Loucy (cell line): ENCODE measurements at regions not wholly inside any gene's neighbourhood (a gene's known extent, or its start where the extent isn't known, plus 50 kb on each side); places are given as distances from the start of the nearest gene placed in this dataset.

Source experiments
- H2AFZ ChIP-seq: fragments of 200-600 bp; sonication (generic); 2 replicates; pipeline ENCODE4 v1.6.0; 2016; ENCODE audit warnings: antibody characterized with exemption, mild to moderate bottlenecking, low read length, moderate library complexity
- H3F3A ChIP-seq: fragments of 200-600 bp; 2 replicates; pipeline ENCODE4 v1.6.0; 2016; ENCODE audit warnings: antibody characterized with exemption, low read depth, mild to moderate bottlenecking
- H3K27me3 ChIP-seq: fragments of 200-600 bp; sonication (generic); 2 replicates; pipeline ENCODE4 v1.6.1; 2014; ENCODE audit warnings: low read length, mild to moderate bottlenecking; ENCODE audit not compliant: insufficient read depth, poor library complexity, severe bottlenecking
- H3K36me3 ChIP-seq: fragments of 200-600 bp; sonication (generic); 2 replicates; pipeline ENCODE4 v1.6.1; 2016; ENCODE audit warnings: low read length; ENCODE audit not compliant: insufficient read depth
- H3K4me1 ChIP-seq: fragments of 200-600 bp; sonication (generic); 2 replicates; pipeline ENCODE4 v1.5.1; 2014; ENCODE audit warnings: low read length, mild to moderate bottlenecking; ENCODE audit not compliant: insufficient read depth, poor library complexity, severe bottlenecking
- H3K4me2 ChIP-seq: fragments of 200-600 bp; sonication (generic); 2 replicates; pipeline ENCODE4 v1.6.0; 2014; ENCODE audit warnings: antibody characterized with exemption, low read length, low read depth, mild to moderate bottlenecking; ENCODE audit not compliant: poor library complexity, severe bottlenecking
- H3K4me3 ChIP-seq: fragments of 200-600 bp; sonication (generic); 2 replicates; pipeline ENCODE4 v1.5.1; 2014; ENCODE audit warnings: low read length, mild to moderate bottlenecking, mixed read lengths; ENCODE audit not compliant: poor library complexity, severe bottlenecking
- H3K79me2 ChIP-seq: fragments of 200-600 bp; sonication (generic); 2 replicates; pipeline ENCODE4 v1.6.1; 2014; ENCODE audit warnings: low read length; ENCODE audit not compliant: insufficient read depth
- H3K9ac ChIP-seq: fragments of 200-600 bp; sonication (generic); 2 replicates; pipeline ENCODE4 v1.6.0; 2014; ENCODE audit warnings: mild to moderate bottlenecking, low read depth, low read length, moderate library complexity; ENCODE audit not compliant: poor library complexity, severe bottlenecking
- H3K9me2 ChIP-seq: fragments of 200-600 bp; sonication (generic); replicated peaks from 2 replicates; pipeline ENCODE4 v1.6.1; 2016; ENCODE audit warnings: low read depth, low read length, mixed read lengths
- H3K9me3 ChIP-seq: fragments of 200-600 bp; sonication (generic); 2 replicates; pipeline ENCODE4 v1.6.1; 2014; ENCODE audit warnings: mild to moderate bottlenecking, antibody characterized with exemption, low read length, low read depth; ENCODE audit not compliant: insufficient read depth
- H4K20me1 ChIP-seq: fragments of 200-600 bp; sonication (generic); 2 replicates; pipeline ENCODE4 v1.6.0; 2014; ENCODE audit warnings: antibody characterized with exemption, low read length, mild to moderate bottlenecking; ENCODE audit not compliant: insufficient read depth, poor library complexity, severe bottlenecking
- EZH2phosphoT487 ChIP-seq: fragments of 200-600 bp; IDR thresholded peaks from 2 replicates; pipeline ENCODE4 v1.6.1; 2018; ENCODE audit warnings: antibody characterized with exemption, mild to moderate bottlenecking, moderate library complexity, borderline replicate concordance
- TF ChIP-seq, protein P1 (sequence below): fragments of 200-600 bp; sonication (generic); conservative IDR thresholded peaks from 2 replicates; pipeline ENCODE4 v1.5.1; 2014; ENCODE audit warnings: mild to moderate bottlenecking, antibody characterized with exemption, low read length

DNA sequence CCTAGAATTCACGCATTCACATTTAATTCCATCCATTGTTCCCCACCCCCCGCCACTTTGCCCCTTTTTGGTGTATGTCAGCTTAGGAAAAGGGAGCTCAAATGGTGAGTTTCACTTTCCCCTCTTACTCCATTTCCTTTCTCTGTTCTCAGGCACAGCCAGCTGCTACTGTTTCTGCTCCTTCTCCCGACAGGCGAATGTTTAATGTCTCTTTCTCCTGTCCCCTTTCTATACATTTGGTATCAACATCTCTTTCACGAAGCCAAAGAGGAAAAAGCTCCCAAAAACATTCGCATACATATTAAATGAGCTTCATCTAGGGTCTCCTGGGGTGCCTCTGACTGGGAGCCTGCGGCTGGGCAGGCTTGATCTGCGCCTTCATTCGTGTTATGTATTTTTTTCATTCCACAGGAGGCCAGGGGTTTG is 124.2 kb upstream of the SATB2 start:
- Histone ChIP-seq H3K9me3 (no peaks in the 10 kb centered on the region), H3K27me3 (no peaks in the 10 kb centered on the region), H3K4me1 (no peaks in the 10 kb centered on the region), H3K4me3 (no peak overlapping the region), H3K9me2 (no peaks in the 10 kb centered on the region), H3K79me2 (no peaks in the 10 kb centered on the region), H3F3A (no peaks in the 10 kb centered on the region), H3K36me3 (no peaks in the 10 kb centered on the region), H3K4me2 (no peak overlapping the region), H2AFZ (peak overlapping the region; percentile 22; the same call in 1 of the 2 replicates), H3K9ac (no peak overlapping the region), H4K20me1 (no peaks in the 10 kb centered on the region)
- no peak for TF ChIP-seq EZH2phosphoT487
- TF ChIP-seq, protein P1, sequence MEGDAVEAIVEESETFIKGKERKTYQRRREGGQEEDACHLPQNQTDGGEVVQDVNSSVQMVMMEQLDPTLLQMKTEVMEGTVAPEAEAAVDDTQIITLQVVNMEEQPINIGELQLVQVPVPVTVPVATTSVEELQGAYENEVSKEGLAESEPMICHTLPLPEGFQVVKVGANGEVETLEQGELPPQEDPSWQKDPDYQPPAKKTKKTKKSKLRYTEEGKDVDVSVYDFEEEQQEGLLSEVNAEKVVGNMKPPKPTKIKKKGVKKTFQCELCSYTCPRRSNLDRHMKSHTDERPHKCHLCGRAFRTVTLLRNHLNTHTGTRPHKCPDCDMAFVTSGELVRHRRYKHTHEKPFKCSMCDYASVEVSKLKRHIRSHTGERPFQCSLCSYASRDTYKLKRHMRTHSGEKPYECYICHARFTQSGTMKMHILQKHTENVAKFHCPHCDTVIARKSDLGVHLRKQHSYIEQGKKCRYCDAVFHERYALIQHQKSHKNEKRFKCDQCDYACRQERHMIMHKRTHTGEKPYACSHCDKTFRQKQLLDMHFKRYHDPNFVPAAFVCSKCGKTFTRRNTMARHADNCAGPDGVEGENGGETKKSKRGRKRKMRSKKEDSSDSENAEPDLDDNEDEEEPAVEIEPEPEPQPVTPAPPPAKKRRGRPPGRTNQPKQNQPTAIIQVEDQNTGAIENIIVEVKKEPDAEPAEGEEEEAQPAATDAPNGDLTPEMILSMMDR, result no peak

DNA sequence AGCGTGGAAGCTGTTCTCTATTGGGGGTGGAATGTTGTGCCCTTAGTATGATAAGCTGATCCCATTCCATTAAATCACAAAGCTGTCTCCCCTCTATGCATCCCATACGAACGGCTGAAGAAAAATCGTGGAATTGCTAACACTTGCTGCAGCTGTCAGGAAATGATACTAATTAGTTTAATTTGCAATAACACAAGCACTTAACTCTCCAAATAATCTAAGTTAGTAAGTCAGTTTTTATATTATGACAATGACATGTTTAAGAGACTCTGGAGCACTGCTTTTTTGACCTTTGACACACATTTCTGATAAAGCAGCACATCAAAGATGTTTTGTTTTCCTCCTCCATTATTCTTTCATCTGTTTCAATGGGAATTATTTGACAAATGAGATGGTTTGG is 123.7 kb upstream of the SATB2 start:
- H3K9me3 ChIP-seq, result no peaks in the 10 kb centered on the region
- H3K9me2 ChIP-seq, result no peaks in the 10 kb centered on the region
- no peaks in the 10 kb centered on the region for H3K36me3 ChIP-seq
- H2AFZ ChIP-seq, result 0 out of 2 replicates have a peak overlapping the region, but pooled peaks have one; percentile 22
- no peaks in the 10 kb centered on the region for H4K20me1 ChIP-seq
- no peak overlapping the region for H3K9ac ChIP-seq
- H3K4me1 ChIP-seq, result no peaks in the 10 kb centered on the region
- H3K4me2 ChIP-seq, result no peak overlapping the region
- H3K4me3 ChIP-seq, result no peak overlapping the region
- TF ChIP-seq, protein P1, result no peak
- no peaks in the 10 kb centered on the region for H3K27me3 ChIP-seq
- H3K79me2 ChIP-seq, result no peaks in the 10 kb centered on the region
- no peaks in the 10 kb centered on the region for H3F3A ChIP-seq

DNA sequence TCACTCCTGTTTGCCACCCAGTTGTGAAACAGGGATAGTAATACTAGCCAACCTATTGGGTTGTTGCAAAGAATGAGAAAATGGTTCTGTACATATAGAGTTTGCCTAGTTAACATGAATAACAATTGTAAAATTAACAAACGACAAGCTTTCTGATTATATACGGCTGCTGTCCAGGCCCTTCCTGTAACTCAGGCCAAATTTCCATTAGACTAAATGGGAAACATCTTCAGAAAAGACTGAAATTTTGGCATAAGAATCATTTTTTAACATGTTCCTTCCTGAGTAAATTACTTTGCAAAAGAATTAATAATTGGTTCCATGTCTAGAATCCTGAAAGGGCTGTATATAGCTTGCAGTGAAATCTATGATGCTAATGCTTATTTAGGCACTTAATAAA is 117.7 kb upstream of the SATB2 start:
- no peak overlapping the region for H3K4me3 ChIP-seq

More for the DNA sequence above, 117.7 kb upstream of the SATB2 start:
- TF ChIP-seq, protein P1, result no peak
- TF ChIP-seq EZH2phosphoT487, result no peak
- H3K9me2 ChIP-seq, result no peaks in the 10 kb centered on the region
- no peak overlapping the region for H3K9ac ChIP-seq
- H3K9me3 ChIP-seq, result no peaks in the 10 kb centered on the region
- no peaks in the 10 kb centered on the region for H4K20me1 ChIP-seq
- no peaks in the 10 kb centered on the region for H3K36me3 ChIP-seq
- H3F3A ChIP-seq, result no peaks in the 10 kb centered on the region
- no peaks in the 10 kb centered on the region for H3K4me1 ChIP-seq
- H3K4me2 ChIP-seq, result no peak overlapping the region
- no peaks in the 10 kb centered on the region for H3K27me3 ChIP-seq
- H3K79me2 ChIP-seq, result no peaks in the 10 kb centered on the region
- no peak overlapping the region for H2AFZ ChIP-seq
